ENCODE measurements at regions not wholly inside any gene's neighbourhood (a gene's known extent, or its start where the extent isn't known, plus 50 kb on each side); places are given as distances from the start of the nearest gene placed in this dataset.
"Not testable (repeated sequence)": the region's sequence is repeated elsewhere in the genome, so short reads cannot be mapped to it uniquely, and the experiment has no call there.

GRCh38 chr16:64364894-64365293, 757.0 kb downstream of the CDH11 start:
- no peaks in the 10 kb centered on the region for H3K4me1 Mint-ChIP-seq
- DNase-seq (no peak), ATAC-seq (ENCODE audit: low read depth) (no peak)
- peaks cover 5% of the 10 kb centered on the region for H3K9me3 Mint-ChIP-seq
- H3K36me3 Mint-ChIP-seq = no peaks in the 10 kb centered on the region
- H3K27me3 Mint-ChIP-seq = no peaks in the 10 kb centered on the region
- POLR2A ChIA-PET = no interaction called here
- H3K4me3 Mint-ChIP-seq = no peak overlapping the region
- H3K27ac Mint-ChIP-seq = no peak overlapping the region

DNA sequence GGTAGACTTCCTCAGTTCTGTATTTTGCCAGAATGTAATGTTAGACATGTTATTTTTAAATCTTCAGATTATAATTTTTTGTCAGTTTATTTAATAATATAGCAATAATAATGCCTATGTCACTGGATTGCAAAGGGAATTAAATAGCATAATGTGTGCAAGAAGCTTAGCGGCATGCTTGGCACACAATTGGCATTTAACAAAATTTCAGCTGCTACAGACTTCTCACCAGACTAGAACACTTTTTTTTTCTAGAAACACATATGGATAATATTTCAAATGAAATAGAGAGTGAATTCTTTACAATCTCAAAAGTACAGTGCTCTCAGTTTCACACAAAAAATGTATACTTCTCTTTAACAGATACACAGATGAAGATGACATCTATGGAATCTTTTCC, 757.4 kb downstream of the CDH11 start:
- no peaks in the 10 kb centered on the region for H3K4me1 Mint-ChIP-seq
- no peak for ATAC-seq (ENCODE audit: low read depth)
- H3K4me3 Mint-ChIP-seq = no peak overlapping the region
- no peak overlapping the region for H3K27ac Mint-ChIP-seq
- POLR2A ChIA-PET = no interaction called here
- no peaks in the 10 kb centered on the region for H3K36me3 Mint-ChIP-seq
- H3K9me3 Mint-ChIP-seq = peaks cover 5% of the 10 kb centered on the region
- H3K27me3 Mint-ChIP-seq = no peaks in the 10 kb centered on the region
- no peak for DNase-seq

- Mint-ChIP-seq H3K4me1 (no peaks in the 10 kb centered on the region), H3K36me3 (no peaks in the 10 kb centered on the region), H3K27me3 (no peaks in the 10 kb centered on the region), H3K27ac (no peak overlapping the region), H3K9me3 (peaks cover 5% of the 10 kb centered on the region), H3K4me3 (no peak overlapping the region)
- DNase-seq = no peak
- ATAC-seq (ENCODE audit: low read depth) = no peak
- POLR2A ChIA-PET = no interaction called here
Observed at GRCh38 chr16:64364016-64364415, 757.8 kb downstream of the CDH11 start.

DNA sequence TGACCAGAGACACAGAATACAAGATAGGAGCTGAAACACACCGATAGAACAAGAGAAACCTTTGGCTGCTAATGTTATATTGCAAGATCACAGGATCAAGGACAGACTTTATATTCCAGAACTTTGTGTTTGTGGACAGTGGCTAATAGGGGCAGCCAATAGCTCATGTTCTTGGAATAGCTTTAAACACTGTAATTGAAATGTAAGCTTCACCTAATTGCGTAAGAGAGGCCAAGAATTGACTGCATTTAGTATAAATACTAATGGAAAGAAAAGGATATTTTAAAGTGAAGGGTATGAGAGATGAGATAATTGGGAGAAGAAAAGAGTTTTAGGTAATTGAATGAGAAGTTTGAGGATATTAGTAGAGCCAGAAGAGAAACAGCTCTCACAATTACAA, 758.8 kb downstream of the CDH11 start:
- POLR2A ChIA-PET = no interaction called here
- no peak for DNase-seq
- Mint-ChIP-seq H3K4me1 (no peaks in the 10 kb centered on the region), H3K36me3 (no peaks in the 10 kb centered on the region), H3K27me3 (no peaks in the 10 kb centered on the region), H3K4me3 (no peak overlapping the region), H3K27ac (no peak overlapping the region), H3K9me3 (peaks cover 7% of the 10 kb centered on the region)
- ATAC-seq (ENCODE audit: low read depth) = no peak

DNA sequence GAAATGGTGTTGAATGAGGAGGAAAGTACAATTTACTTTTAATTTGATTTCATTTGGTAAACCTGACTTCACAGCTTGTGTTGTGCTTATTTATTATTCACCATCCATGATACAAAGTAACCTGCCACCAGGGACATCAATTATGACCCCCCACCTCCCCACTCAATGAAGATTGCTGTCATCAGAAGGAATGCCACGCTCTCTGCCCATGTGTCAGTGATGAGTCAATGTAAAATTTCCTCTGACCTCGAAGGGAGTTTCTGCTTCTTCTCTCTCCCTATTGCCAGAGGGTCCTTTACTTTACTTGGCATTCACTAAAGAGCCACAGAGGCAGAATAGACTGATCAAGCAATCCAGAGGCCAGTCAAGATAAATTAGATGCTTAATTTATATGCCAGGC, 759.7 kb downstream of the CDH11 start:
- POLR2A ChIA-PET = no interaction called here
- no peaks in the 10 kb centered on the region for H3K4me1 Mint-ChIP-seq
- H3K4me3 Mint-ChIP-seq = no peak overlapping the region
- H3K27me3 Mint-ChIP-seq = no peaks in the 10 kb centered on the region
- H3K9me3 Mint-ChIP-seq = peaks cover 7% of the 10 kb centered on the region
- no peak for DNase-seq
- H3K27ac Mint-ChIP-seq = no peak overlapping the region
- H3K36me3 Mint-ChIP-seq = no peaks in the 10 kb centered on the region
- no peak for ATAC-seq (ENCODE audit: low read depth)

- no peak for ATAC-seq (ENCODE audit: low read depth)
- H3K36me3 Mint-ChIP-seq = no peaks in the 10 kb centered on the region
Observed at GRCh38 chr16:64361753-64362152, 760.1 kb downstream of the CDH11 start.

GRCh38 chr16:64358291-64358690, 763.6 kb downstream of the CDH11 start:
- Mint-ChIP-seq H3K4me1 (no peaks in the 10 kb centered on the region), H3K36me3 (no peaks in the 10 kb centered on the region), H3K27me3 (no peaks in the 10 kb centered on the region), H3K9me3 (peaks cover 9% of the 10 kb centered on the region), H3K27ac (no peak overlapping the region), H3K4me3 (no peak overlapping the region)
- POLR2A ChIA-PET = no interaction called here
- no peak for DNase-seq
- ATAC-seq (ENCODE audit: low read depth) = no peak

More at GRCh38 chr16:64361753-64362152, 760.1 kb downstream of the CDH11 start:
- H3K27me3 Mint-ChIP-seq = no peaks in the 10 kb centered on the region
- H3K4me1 Mint-ChIP-seq = no peaks in the 10 kb centered on the region
- no peak overlapping the region for H3K4me3 Mint-ChIP-seq
- no peak overlapping the region for H3K27ac Mint-ChIP-seq
- H3K9me3 Mint-ChIP-seq = peaks cover 7% of the 10 kb centered on the region
- POLR2A ChIA-PET = no interaction called here
- no peak for DNase-seq

- no peak overlapping the region for H3K27ac Mint-ChIP-seq
- POLR2A ChIA-PET = no interaction called here
- H3K27me3 Mint-ChIP-seq = no peaks in the 10 kb centered on the region
- DNase-seq = no peak
- no peaks in the 10 kb centered on the region for H3K4me1 Mint-ChIP-seq
- no peaks in the 10 kb centered on the region for H3K36me3 Mint-ChIP-seq
- ATAC-seq (ENCODE audit: low read depth) = no peak
- H3K4me3 Mint-ChIP-seq = no peak overlapping the region
- peaks cover 6% of the 10 kb centered on the region for H3K9me3 Mint-ChIP-seq
Observed at GRCh38 chr16:64356267-64356666, 765.6 kb downstream of the CDH11 start.

GRCh38 chr16:64352246-64352645, 769.6 kb downstream of the CDH11 start:
- no peak for ATAC-seq (ENCODE audit: low read depth)
- no peaks in the 10 kb centered on the region for H3K27me3 Mint-ChIP-seq
- peaks cover 6% of the 10 kb centered on the region for H3K9me3 Mint-ChIP-seq
- POLR2A ChIA-PET = no interaction called here
- no peak overlapping the region for H3K4me3 Mint-ChIP-seq
- no peak for DNase-seq
- H3K36me3 Mint-ChIP-seq = no peaks in the 10 kb centered on the region
- H3K4me1 Mint-ChIP-seq = no peaks in the 10 kb centered on the region
- no peak overlapping the region for H3K27ac Mint-ChIP-seq

DNA sequence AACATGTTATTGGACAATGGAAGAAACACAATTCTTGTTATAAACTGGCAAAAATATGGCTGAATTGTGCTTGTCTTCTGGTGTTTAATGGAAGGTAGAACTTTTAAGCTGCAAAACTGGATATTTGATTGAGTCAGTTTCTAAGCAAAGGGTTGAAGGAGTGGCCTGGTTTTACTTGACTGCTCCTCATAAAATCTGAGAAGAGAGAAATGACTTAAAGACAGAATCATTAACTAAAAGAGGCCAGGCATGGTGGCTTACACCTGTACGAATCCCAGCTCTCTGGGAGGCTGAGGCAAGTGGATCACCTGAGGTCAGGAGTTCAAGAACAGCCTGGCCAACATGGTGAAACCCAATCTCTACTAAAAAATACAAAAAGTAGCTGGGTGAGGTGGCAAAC, 770.7 kb downstream of the CDH11 start:
- Mint-ChIP-seq H3K4me3 (no peak overlapping the region), H3K9me3 (peaks cover 6% of the 10 kb centered on the region), H3K27me3 (no peaks in the 10 kb centered on the region), H3K27ac (no peak overlapping the region), H3K4me1 (no peaks in the 10 kb centered on the region), H3K36me3 (no peaks in the 10 kb centered on the region)
- DNase-seq (no peak), ATAC-seq (ENCODE audit: low read depth) (no peak)
- POLR2A ChIA-PET = no interaction called here

DNA sequence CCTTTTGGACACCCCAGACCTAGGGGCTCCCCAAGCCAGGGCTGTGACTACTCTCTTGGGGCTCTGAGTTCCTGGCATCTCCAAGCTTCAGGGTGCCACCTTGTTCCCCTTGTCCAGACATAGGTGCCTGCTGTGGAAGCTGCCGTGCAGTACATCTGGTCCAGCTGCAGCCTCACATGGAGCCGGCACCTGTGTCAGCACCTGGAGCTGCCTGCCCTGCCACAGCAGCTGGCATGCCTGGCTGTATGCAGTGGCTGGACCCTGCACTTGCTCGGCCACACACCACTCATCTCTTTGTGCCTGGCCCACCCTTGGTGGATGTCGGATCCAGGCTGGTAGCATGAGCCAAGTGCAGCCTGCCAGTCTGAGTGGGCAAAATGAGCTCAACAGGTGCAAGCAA, 775.8 kb downstream of the CDH11 start:
- H3K27me3 Mint-ChIP-seq = no peaks in the 10 kb centered on the region
- ATAC-seq (ENCODE audit: low read depth) (no peak), DNase-seq (no peak)
- no peak overlapping the region for H3K27ac Mint-ChIP-seq
- H3K4me1 Mint-ChIP-seq = no peaks in the 10 kb centered on the region
- POLR2A ChIA-PET = no interaction called here
- H3K36me3 Mint-ChIP-seq = no peaks in the 10 kb centered on the region
- no peak overlapping the region for H3K4me3 Mint-ChIP-seq
- H3K9me3 Mint-ChIP-seq = peaks cover 4% of the 10 kb centered on the region

DNA sequence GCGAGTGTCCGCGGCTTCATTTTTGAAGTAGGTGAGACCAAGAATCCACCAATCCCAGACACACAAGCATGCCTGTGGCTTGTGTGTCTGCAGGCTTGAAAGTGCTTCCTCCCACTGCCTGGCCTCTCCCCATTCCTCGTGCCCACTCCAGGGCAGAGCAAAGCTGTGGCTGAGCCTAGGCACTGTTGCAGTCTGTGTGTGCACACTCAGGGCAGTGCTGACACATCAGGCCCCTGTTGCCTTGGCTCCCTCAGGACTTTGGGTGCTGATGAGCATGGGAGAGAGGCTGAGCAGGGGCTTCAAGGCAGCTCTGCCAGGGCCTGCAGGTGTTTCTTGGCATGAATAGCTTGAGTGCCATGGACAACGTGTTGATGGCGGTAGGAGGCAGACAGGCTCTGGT, 776.7 kb downstream of the CDH11 start:
- no peaks in the 10 kb centered on the region for H3K27me3 Mint-ChIP-seq
- H3K4me3 Mint-ChIP-seq = no peak overlapping the region
- H3K4me1 Mint-ChIP-seq = no peaks in the 10 kb centered on the region
- POLR2A ChIA-PET = no interaction called here
- H3K36me3 Mint-ChIP-seq = no peaks in the 10 kb centered on the region
- DNase-seq = no peak
- no peak overlapping the region for H3K27ac Mint-ChIP-seq
- no peak for ATAC-seq (ENCODE audit: low read depth)
- peaks cover 4% of the 10 kb centered on the region for H3K9me3 Mint-ChIP-seq

DNA sequence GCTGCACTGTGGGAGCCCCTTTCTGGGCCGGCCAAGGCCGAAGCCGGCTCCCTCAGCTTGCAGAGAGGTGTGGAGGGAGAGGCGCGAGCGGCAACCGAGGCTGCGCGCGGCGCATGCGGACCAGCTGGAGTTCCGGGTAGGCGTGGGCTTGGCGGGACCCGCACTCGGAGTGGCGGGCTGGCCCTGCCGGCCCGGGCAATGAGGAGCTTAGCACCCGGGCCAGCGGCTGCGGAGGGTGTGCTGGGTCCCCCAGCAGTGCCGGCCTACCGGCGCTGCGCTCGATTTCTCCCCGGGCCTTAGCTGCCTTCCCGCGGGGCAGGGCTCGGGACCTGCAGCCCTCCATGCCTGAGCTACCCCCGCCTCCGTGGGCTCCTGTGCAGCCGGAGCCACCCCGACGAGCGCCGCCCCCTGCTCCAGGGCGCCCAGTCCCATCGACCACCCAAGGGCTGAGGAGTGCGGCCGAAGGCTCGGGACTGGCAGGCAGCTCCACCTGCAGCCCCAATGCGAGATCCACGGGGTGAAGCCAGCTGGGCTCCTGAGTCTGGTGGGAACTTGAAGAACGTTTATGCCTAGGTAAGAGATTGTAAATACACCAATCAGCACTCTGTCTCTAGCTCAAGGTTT, 777.9 kb downstream of the CDH11 start:
- POLR2A ChIA-PET; ATAC-seq (ENCODE audit: low read depth); H3K36me3 Mint-ChIP-seq; H3K9me3 Mint-ChIP-seq; H3K4me3 Mint-ChIP-seq; H3K4me1 Mint-ChIP-seq; DNase-seq; H3K27ac Mint-ChIP-seq; H3K27me3 Mint-ChIP-seq: not testable (repeated sequence)

DNA sequence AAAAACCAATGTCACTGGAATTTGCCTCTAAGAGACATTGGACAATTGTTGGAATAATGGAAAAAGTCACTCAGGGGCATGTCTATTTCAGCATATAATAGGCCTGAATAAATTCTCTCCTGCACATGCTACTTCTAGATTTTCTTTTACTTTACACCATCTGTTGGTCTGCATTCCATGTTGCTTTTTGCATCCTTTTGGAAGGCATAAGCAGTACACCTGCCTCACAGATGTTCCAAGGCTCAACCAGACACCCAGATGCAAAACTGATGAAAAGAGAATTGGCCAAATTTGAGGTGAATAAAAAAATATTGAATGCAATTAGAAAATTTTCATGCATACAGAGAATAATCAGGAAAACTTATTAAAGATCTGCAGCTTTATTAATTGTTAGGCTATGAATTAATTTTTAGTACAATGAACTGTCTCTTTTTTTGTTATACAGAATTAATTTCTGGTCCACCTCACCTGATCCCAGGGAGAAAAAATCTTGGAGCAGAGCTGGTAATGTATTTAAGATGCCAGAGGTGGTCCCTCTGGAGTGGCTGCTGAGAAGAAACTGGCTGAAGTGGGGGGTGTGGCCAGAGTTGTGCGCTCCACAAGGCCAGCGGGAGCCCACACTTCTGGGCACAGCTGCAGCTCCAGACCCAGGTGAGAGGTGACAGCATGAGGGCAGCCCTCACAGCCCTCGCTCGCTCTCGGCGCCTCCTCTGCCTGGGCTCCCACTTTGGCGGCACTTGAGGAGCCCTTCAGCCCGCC, 778.6 kb downstream of the CDH11 start:
- Mint-ChIP-seq H3K36me3 (no peaks in the 10 kb centered on the region), H3K27me3 (no peaks in the 10 kb centered on the region), H3K4me3 (no peak overlapping the region), H3K4me1 (no peaks in the 10 kb centered on the region), H3K9me3 (peaks cover 7% of the 10 kb centered on the region), H3K27ac (no peak overlapping the region)
- no peak for DNase-seq
- POLR2A ChIA-PET = no interaction called here
- ATAC-seq (ENCODE audit: low read depth) = no peak
